GM23338 (cell line): ENCODE measurements at regions not wholly inside any gene's neighbourhood (a gene's known extent, or its start where the extent isn't known, plus 50 kb on each side); places are given as distances from the start of the nearest gene placed in this dataset.

Source experiments
- ATAC-seq: fragments of 200-7000 bp; cut with Tn5 transposase; 3 replicates; pipeline ENCODE4 v1.9.1; 2020
- DNase-seq: peaks from one replicate; pipeline ENCODE4 v3.0.0-alpha.2; 2015; ENCODE audit warnings: low spot score
- H2AFZ ChIP-seq: fragments of 200-600 bp; sonication (generic); 2 replicates; pipeline ENCODE4 v1.8.0; 2016; ENCODE audit warnings: antibody characterized with exemption, mild to moderate bottlenecking, moderate library complexity
- H3F3A ChIP-seq: fragments of 200-600 bp; sonication (generic); replicated peaks from 2 replicates; pipeline ENCODE4 v1.8.0; 2017; ENCODE audit warnings: antibody characterized with exemption, mixed run types, low read depth
- H3K27ac ChIP-seq: fragments of 200-600 bp; sonication (generic); 2 replicates; pipeline ENCODE4 v1.6.1; 2016; ENCODE audit warnings: low read depth
- H3K27me3 ChIP-seq: fragments of 200-600 bp; sonication (generic); 2 replicates; pipeline ENCODE4 v1.8.0; 2016; ENCODE audit warnings: mild to moderate bottlenecking, mixed run types, moderate library complexity; ENCODE audit not compliant: insufficient read depth
- H3K36me3 ChIP-seq: fragments of 200-600 bp; sonication (generic); 2 replicates; pipeline ENCODE4 v1.8.0; 2016; ENCODE audit warnings: mild to moderate bottlenecking; ENCODE audit not compliant: insufficient read depth
- H3K4me1 ChIP-seq: fragments of 200-600 bp; sonication (generic); 2 replicates; pipeline ENCODE4 v1.8.0; 2016; ENCODE audit warnings: mild to moderate bottlenecking, moderate library complexity; ENCODE audit not compliant: insufficient read depth
- H3K4me2 ChIP-seq: fragments of 200-600 bp; sonication (generic); 2 replicates; pipeline ENCODE4 v1.7.1; 2017; ENCODE audit warnings: mixed run types
- H3K4me3 ChIP-seq: fragments of 200-600 bp; sonication (generic); 2 replicates; pipeline ENCODE4 v1.6.1; 2016; ENCODE audit warnings: mixed run types
- H3K79me2 ChIP-seq: fragments of 200-600 bp; sonication (generic); replicated peaks from 2 replicates; pipeline ENCODE4 v1.8.0; 2017; ENCODE audit warnings: mild to moderate bottlenecking; ENCODE audit not compliant: insufficient read depth
- H3K9me2 ChIP-seq: fragments of 200-600 bp; sonication (generic); 2 replicates; pipeline ENCODE4 v1.8.0; 2017; ENCODE audit not compliant: insufficient read depth
- H4K20me1 ChIP-seq: fragments of 200-600 bp; sonication (generic); replicated peaks from 2 replicates; pipeline ENCODE4 v1.8.0; 2017; ENCODE audit warnings: mild to moderate bottlenecking; ENCODE audit not compliant: insufficient read depth
- H3K27ac Mint-ChIP-seq: 2 replicates; pipeline ENCODE4 v1.8.0; 2020; ENCODE audit warnings: inconsistent platforms, mild to moderate bottlenecking, moderate library complexity, mixed read lengths
- H3K27me3 Mint-ChIP-seq: 3 replicates; pipeline ENCODE4 v1.8.0; 2022; ENCODE audit warnings: low read depth, mild to moderate bottlenecking, moderate library complexity, mixed read lengths, inconsistent platforms; ENCODE audit not compliant: insufficient read depth, poor library complexity
- H3K36me3 Mint-ChIP-seq: 3 replicates; pipeline ENCODE4 v1.8.0; 2021; ENCODE audit warnings: low read depth, mild to moderate bottlenecking, inconsistent platforms, moderate library complexity, mixed read lengths
- H3K4me1 Mint-ChIP-seq: 3 replicates; pipeline ENCODE4 v1.8.0; 2020; ENCODE audit warnings: mild to moderate bottlenecking, inconsistent platforms, mixed read lengths
- H3K4me3 Mint-ChIP-seq: 3 replicates; pipeline ENCODE4 v1.8.0; 2021; ENCODE audit warnings: moderate library complexity, mild to moderate bottlenecking, inconsistent platforms, mixed read lengths
- H3K9me3 Mint-ChIP-seq: 3 replicates; pipeline ENCODE4 v1.8.0; 2020; ENCODE audit warnings: moderate library complexity, mild to moderate bottlenecking, inconsistent platforms, mixed read lengths
- CREB1 ChIP-seq: fragments of 250-450 bp; sonication (Bioruptor Pico); IDR thresholded peaks from 2 replicates; pipeline ENCODE4 v1.5.0; 2020; ENCODE audit warnings: low read depth, mild to moderate bottlenecking, moderate library complexity
- EZH2 ChIP-seq: fragments of 200-600 bp; sonication (generic); IDR thresholded peaks from one replicate; pipeline ENCODE4 v1.8.0; 2017; ENCODE audit warnings: antibody characterized with exemption, mild to moderate bottlenecking, low read depth; ENCODE audit not compliant: unreplicated experiment
- NANOG ChIP-seq: IDR thresholded peaks from 2 replicates; pipeline ENCODE4 v1.6.1; 2016; ENCODE audit warnings: antibody characterized with exemption, borderline replicate concordance
- REST ChIP-seq: IDR thresholded peaks from one replicate; pipeline ENCODE4 v1.6.1; 2018; ENCODE audit warnings: antibody characterized with exemption; ENCODE audit not compliant: unreplicated experiment
- STAT1 ChIP-seq: IDR thresholded peaks from one replicate; pipeline ENCODE4 v1.6.1; 2016; ENCODE audit warnings: antibody characterized with exemption; ENCODE audit not compliant: unreplicated experiment
- ZNF114 ChIP-seq: fragments of 250-450 bp; sonication (Bioruptor Pico); IDR thresholded peaks from 2 replicates; pipeline ENCODE4 v1.5.0; 2020; ENCODE audit warnings: mild to moderate bottlenecking, moderate library complexity
- ZNF462 ChIP-seq: fragments of 250-450 bp; sonication (Bioruptor Pico); IDR thresholded peaks from 2 replicates; pipeline ENCODE4 v1.5.0; 2020; ENCODE audit warnings: mild to moderate bottlenecking, moderate library complexity

- no peak for TF ChIP-seq ZNF462 (CRISPR knock-in tag)
- no peak for TF ChIP-seq ZNF114
- TF ChIP-seq CREB1 (CRISPR knock-in tag): no peak
- no peak for TF ChIP-seq STAT1
Observed at GRCh38 chr16:66146798-66147197, 219.7 kb upstream of the CDH5 start (continued).

GRCh38 chr16:66144641-66145040 lies 221.8 kb upstream of the CDH5 start:
- Mint-ChIP-seq H3K9me3 (no peaks in the 10 kb centered on the region), H3K4me3 (no peak overlapping the region), H3K4me1 (no peaks in the 10 kb centered on the region), H3K36me3 (no peaks in the 10 kb centered on the region), H3K27me3 (peaks cover 3% of the 10 kb centered on the region), H3K27ac (no peak overlapping the region)
- no peak overlapping the region for H3K4me2 ChIP-seq
- H3K4me1 ChIP-seq: 0 out of 2 replicates have a peak, but pooled peaks cover 4% of the 10 kb centered on the region
- no peak overlapping the region for H2AFZ ChIP-seq
- 0 out of 2 replicates have a peak, but pooled peaks cover 3% of the 10 kb centered on the region for H3K9me2 ChIP-seq
- no peaks in the 10 kb centered on the region for H4K20me1 ChIP-seq
- no peaks in the 10 kb centered on the region for H3F3A ChIP-seq
- no peaks in the 10 kb centered on the region for H3K27me3 ChIP-seq
- H3K27ac ChIP-seq: no peak overlapping the region
- DNase-seq (no peak), ATAC-seq (no peak)
- H3K36me3 ChIP-seq: no peaks in the 10 kb centered on the region
- H3K4me3 ChIP-seq: no peak overlapping the region
- no peaks in the 10 kb centered on the region for H3K79me2 ChIP-seq
- TF ChIP-seq REST (no peak), ZNF114 (no peak), NANOG (no peak), EZH2 (no peak), ZNF462 (CRISPR knock-in tag) (no peak)
